ENCODE measurements at regions not wholly inside any gene's neighbourhood (a gene's known extent, or its start where the extent isn't known, plus 50 kb on each side); places are given as distances from the start of the nearest gene placed in this dataset.

DNA sequence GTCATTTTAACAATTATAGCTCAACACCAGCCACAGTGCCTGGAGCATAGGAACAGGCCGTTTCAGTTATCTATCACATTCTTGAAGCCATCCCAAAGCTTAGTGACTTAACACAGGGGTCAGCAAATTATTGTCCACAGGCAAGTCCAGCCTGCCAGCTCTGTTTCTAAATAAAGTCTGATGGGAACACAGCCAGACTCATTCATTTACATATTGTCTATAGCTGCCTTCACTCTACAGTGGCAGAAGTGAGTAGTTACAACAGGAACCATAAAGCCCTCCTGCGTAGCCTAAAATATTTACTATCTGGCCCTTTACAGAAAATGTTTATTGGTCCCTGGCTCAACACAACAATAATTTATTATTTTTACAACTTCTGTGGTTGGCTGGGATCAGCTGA lies 407.5 kb upstream of the AUTS2 start:
- TF ChIP-seq, protein P1, sequence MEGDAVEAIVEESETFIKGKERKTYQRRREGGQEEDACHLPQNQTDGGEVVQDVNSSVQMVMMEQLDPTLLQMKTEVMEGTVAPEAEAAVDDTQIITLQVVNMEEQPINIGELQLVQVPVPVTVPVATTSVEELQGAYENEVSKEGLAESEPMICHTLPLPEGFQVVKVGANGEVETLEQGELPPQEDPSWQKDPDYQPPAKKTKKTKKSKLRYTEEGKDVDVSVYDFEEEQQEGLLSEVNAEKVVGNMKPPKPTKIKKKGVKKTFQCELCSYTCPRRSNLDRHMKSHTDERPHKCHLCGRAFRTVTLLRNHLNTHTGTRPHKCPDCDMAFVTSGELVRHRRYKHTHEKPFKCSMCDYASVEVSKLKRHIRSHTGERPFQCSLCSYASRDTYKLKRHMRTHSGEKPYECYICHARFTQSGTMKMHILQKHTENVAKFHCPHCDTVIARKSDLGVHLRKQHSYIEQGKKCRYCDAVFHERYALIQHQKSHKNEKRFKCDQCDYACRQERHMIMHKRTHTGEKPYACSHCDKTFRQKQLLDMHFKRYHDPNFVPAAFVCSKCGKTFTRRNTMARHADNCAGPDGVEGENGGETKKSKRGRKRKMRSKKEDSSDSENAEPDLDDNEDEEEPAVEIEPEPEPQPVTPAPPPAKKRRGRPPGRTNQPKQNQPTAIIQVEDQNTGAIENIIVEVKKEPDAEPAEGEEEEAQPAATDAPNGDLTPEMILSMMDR (IDR thresholded peaks at IDR 0.05): no peak
- no peak for TF ChIP-seq POLR2A (IDR thresholded peaks at IDR 0.05)
